CD4-positive, alpha-beta T cell (primary cell): ENCODE measurements at regions not wholly inside any gene's neighbourhood (a gene's known extent, or its start where the extent isn't known, plus 50 kb on each side); places are given as distances from the start of the nearest gene placed in this dataset.

Experiments used
- ATAC-seq: fragments of 200-7000 bp; cut with Tn5 transposase; one replicate; pipeline ENCODE4 v1.10.0; 2022; ENCODE audit warnings: mild to moderate bottlenecking; ENCODE audit not compliant: poor library complexity
- CTCF ChIA-PET: fragments of 350-600 bp; sonication (Branson Sonifier 250); formaldehyde crosslinking; loops from one replicate; lab custom pipeline; 2021; ENCODE audit warnings: antibody characterized with exemption, inconsistent platforms; lab: Charles Lee
- POLR2A ChIA-PET: fragments of 350-600 bp; sonication (Branson Sonifier 250); formaldehyde crosslinking; loops from one replicate; lab custom pipeline; 2021; ENCODE audit warnings: antibody characterized with exemption, inconsistent platforms; lab: Charles Lee
- DNase-seq, 14 experiments: peaks; one replicate each; pipeline ENCODE4 v3.0.0-alpha.2; 2013 to 2020; ENCODE audit warnings: mixed read lengths in 2 of 14
- H3K27ac ChIP-seq, 2 donors: one replicate each; pipeline versions ENCODE4 v1.5.1 to v1.7.0; 2013; ENCODE audit warnings: low read length in 2 of 2, low read depth in 1 of 2, mild to moderate bottlenecking in 1 of 2
- H3K27me3 ChIP-seq, 2 experiments: 1 replicate in 1 of 2; 2 replicates in 1 of 2; pipeline versions ENCODE4 v1.6.1 to v1.7.0; 2013; ENCODE audit warnings: low read length in 2 of 2, control low read depth in 1 of 2, mild to moderate bottlenecking in 1 of 2, moderate library complexity in 1 of 2; ENCODE audit not compliant: insufficient read depth in 2 of 2, control insufficient read depth in 1 of 2
- H3K36me3 ChIP-seq: one replicate; pipeline ENCODE4 v1.6.1; 2013; ENCODE audit warnings: low read length, control low read depth; ENCODE audit not compliant: insufficient read depth
- H3K4me1 ChIP-seq: one replicate; pipeline ENCODE4 v1.6.1; 2013; ENCODE audit warnings: low read length, control low read depth; ENCODE audit not compliant: insufficient read depth
- H3K4me3 ChIP-seq: one replicate; pipeline ENCODE4 v1.5.1; 2013; ENCODE audit warnings: mild to moderate bottlenecking, low read length, moderate library complexity
- H3K9me3 ChIP-seq, 2 experiments: 1 replicate in 1 of 2; 2 replicates in 1 of 2; pipeline versions ENCODE4 v1.6.1 to v1.7.0; 2013; ENCODE audit warnings: low read length in 2 of 2, mild to moderate bottlenecking in 2 of 2, control low read depth in 1 of 2, moderate library complexity in 1 of 2; ENCODE audit not compliant: control insufficient read depth in 1 of 2, insufficient read depth in 1 of 2
- H3K27ac Mint-ChIP-seq: one replicate; pipeline ENCODE4 v1.8.0; 2020; ENCODE audit warnings: mixed read lengths
- H3K27me3 Mint-ChIP-seq: one replicate; pipeline ENCODE4 v1.8.0; 2021; ENCODE audit warnings: mixed read lengths
- H3K36me3 Mint-ChIP-seq: one replicate; pipeline ENCODE4 v1.8.0; 2021; ENCODE audit warnings: low read depth, mixed read lengths
- H3K4me1 Mint-ChIP-seq: one replicate; pipeline ENCODE4 v1.8.0; 2021; ENCODE audit warnings: low read depth, mixed read lengths
- H3K4me3 Mint-ChIP-seq: one replicate; pipeline ENCODE4 v1.8.0; 2020; ENCODE audit warnings: mild to moderate bottlenecking, mixed read lengths
- H3K9me3 Mint-ChIP-seq: one replicate; pipeline ENCODE4 v1.8.0; 2020; ENCODE audit warnings: mixed read lengths
- intact Hi-C, 2 experiments: fragments of 100-400 bp; cut with DNase I in 1 of 2; cut with micrococcal nuclease in 1 of 2; formaldehyde crosslinking; loops; one replicate each; pipeline versions ENCODE4 v1.15.1 to v1.9.0; 2023 to 2025; cut with DNase I, micrococcal nuclease
- TF ChIP-seq, protein P1 (sequence below): fragments of 200-600 bp; IDR thresholded peaks from one replicate; pipeline ENCODE4 v1.8.0; 2022; ENCODE audit warnings: antibody characterized with exemption, mild to moderate bottlenecking

DNA sequence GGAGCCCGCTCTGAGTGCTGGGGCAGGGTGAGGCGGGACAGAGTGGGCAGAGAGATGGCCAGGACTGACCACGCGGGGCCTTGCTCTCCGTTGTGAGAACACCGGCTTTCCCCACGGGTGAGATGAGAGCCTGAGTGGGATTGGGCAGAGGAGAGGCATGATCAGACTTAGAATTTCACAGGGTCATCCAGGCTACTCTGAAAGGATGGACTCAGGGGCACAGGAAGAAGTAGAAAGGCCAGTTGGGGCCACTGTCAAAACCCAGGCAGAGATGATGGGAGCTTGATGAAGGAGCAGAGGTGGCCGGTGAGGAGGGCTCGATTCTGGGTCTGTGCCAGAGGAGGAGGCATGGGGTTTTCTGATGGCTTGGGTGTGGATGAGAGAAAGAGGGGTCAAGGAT lies 63.8 kb upstream of the NUP50 start:
- CTCF ChIA-PET = interaction anchor here (0.7 kb wide), 1 partner anchor 109 kb away, joined by 3 read pairs; no protein-coding TSS in a partner anchor
- POLR2A ChIA-PET = no interaction called here
- Histone ChIP-seq H3K9me3 (no peaks in the 10 kb centered on the region), H3K27me3 (peaks cover 6 to 9% of the 10 kb centered on the region in 2 experiments), H3K36me3 (no peaks in the 10 kb centered on the region), H3K4me3 (no peak overlapping the region), H3K4me1 (peaks cover 5% of the 10 kb centered on the region), H3K27ac (no peak overlapping the region)
- DNase-seq = no peak
- no peaks in the 10 kb centered on the region for H3K9me3 Mint-ChIP-seq
- H3K36me3 Mint-ChIP-seq = no peaks in the 10 kb centered on the region
- no peak overlapping the region for H3K4me3 Mint-ChIP-seq
- no peak overlapping the region for H3K27ac Mint-ChIP-seq
- ATAC-seq = no peak
- intact Hi-C loops = loop anchor here in 1 of 2 experiments (5.0 to 10.0 kb wide), 2 partner anchors 275 to 403 kb away; no protein-coding TSS in a partner anchor
- peaks cover 46% of the 10 kb centered on the region for H3K27me3 Mint-ChIP-seq
- TF ChIP-seq, protein P1, sequence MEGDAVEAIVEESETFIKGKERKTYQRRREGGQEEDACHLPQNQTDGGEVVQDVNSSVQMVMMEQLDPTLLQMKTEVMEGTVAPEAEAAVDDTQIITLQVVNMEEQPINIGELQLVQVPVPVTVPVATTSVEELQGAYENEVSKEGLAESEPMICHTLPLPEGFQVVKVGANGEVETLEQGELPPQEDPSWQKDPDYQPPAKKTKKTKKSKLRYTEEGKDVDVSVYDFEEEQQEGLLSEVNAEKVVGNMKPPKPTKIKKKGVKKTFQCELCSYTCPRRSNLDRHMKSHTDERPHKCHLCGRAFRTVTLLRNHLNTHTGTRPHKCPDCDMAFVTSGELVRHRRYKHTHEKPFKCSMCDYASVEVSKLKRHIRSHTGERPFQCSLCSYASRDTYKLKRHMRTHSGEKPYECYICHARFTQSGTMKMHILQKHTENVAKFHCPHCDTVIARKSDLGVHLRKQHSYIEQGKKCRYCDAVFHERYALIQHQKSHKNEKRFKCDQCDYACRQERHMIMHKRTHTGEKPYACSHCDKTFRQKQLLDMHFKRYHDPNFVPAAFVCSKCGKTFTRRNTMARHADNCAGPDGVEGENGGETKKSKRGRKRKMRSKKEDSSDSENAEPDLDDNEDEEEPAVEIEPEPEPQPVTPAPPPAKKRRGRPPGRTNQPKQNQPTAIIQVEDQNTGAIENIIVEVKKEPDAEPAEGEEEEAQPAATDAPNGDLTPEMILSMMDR = no peak
- no peaks in the 10 kb centered on the region for H3K4me1 Mint-ChIP-seq

DNA sequence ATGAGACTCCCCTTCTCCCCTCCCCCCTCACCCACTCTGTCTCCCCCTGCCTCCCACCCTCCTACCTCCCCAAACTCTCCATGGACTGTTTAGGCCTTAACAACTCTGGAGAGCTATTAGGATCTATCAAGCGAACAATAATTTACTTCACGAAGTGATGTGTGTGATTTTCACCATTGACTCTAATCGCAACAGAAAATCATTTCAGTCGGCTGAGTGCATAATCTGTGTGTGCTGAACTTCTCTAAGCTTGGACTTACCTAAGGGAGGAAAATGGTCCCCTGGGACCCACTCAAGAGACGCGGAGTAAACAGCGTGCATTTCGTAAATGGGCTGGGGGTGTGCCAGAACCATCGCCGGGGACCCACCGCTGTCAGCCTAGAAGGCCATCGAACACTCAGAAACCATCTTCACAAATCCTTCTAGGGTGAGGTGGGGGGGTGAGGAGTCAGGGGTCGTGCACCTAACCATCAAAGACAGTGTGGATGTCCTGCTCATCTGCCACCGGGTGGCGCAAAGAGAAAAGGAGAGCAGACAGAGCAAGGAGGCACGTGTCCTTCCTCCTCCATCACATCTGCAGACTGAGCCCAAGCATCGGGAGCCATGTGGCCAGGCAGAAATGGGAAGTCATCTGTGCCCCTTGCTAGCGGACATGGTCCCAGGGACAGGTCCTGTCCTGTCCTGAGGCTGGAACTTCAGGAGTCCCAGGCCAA lies 62.1 kb upstream of the NUP50 start:
- Histone ChIP-seq H3K27ac (no peak overlapping the region), H3K4me3 (no peak overlapping the region), H3K36me3 (no peaks in the 10 kb centered on the region), H3K4me1 (peaks cover 5% of the 10 kb centered on the region), H3K9me3 (no peaks in the 10 kb centered on the region), H3K27me3 (peaks cover 5 to 6% of the 10 kb centered on the region in 2 experiments)
- CTCF ChIA-PET = interaction anchor here (0.6 to 0.8 kb wide), 2 partner anchors 20 to 71 kb away, joined by 3 read pairs; no protein-coding TSS in a partner anchor
- no peak overlapping the region for H3K27ac Mint-ChIP-seq
- no peaks in the 10 kb centered on the region for H3K4me1 Mint-ChIP-seq
- no peak overlapping the region for H3K4me3 Mint-ChIP-seq
- peak; percentile 73 for ATAC-seq
- DNase-seq = peak in 10 of 14 experiments; percentile 1 to 68 (median 17)
- TF ChIP-seq, protein P1 = no peak
- POLR2A ChIA-PET = no interaction called here
- peaks cover 32% of the 10 kb centered on the region for H3K27me3 Mint-ChIP-seq
- no peaks in the 10 kb centered on the region for H3K36me3 Mint-ChIP-seq
- H3K9me3 Mint-ChIP-seq = no peaks in the 10 kb centered on the region
- intact Hi-C loops = loop anchor here in 1 of 2 experiments (2.0 kb wide), 1 partner anchor 105 kb away; no protein-coding TSS in a partner anchor

DNA sequence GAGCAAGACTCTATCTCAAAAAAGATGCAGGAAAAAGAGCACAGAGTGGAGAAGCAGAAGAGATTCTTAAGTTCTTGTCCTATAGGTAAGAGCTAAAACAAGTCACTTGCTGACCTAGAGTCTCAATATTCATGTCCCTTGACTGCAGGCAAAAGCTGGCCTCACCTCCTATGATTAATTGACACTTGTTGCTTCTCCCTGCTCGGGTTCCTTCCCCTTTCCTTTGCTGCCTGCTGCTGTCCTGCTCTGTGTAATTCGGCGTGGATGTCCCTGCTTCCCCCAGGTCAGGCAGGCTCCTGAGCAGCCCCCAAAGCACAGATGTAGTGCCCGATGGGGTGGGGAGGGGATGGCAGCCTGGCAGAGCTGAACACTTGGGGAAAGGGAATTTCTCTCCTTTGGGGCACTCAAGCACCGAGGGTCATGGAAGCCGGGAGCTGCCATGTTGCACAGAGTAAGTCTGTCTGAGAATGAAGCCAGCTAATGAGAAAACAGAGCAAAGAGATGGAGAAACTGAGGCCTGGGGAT lies 60.8 kb upstream of the NUP50 start:
- intact Hi-C loops = loop anchor here in 1 of 2 experiments (2.0 kb wide), 1 partner anchor 104 kb away; no protein-coding TSS in a partner anchor
- Mint-ChIP-seq H3K27ac (no peak overlapping the region), H3K4me1 (no peaks in the 10 kb centered on the region), H3K4me3 (no peak overlapping the region), H3K36me3 (no peaks in the 10 kb centered on the region), H3K9me3 (no peaks in the 10 kb centered on the region), H3K27me3 (peaks cover 23% of the 10 kb centered on the region)
- ChIA-PET POLR2A (no interaction called here), CTCF (no interaction called here)
- ATAC-seq = no peak
- Histone ChIP-seq H3K27me3 (peaks cover 3 to 6% of the 10 kb centered on the region in 2 experiments), H3K4me1 (peaks cover 5% of the 10 kb centered on the region), H3K27ac (no peak overlapping the region), H3K9me3 (no peaks in the 10 kb centered on the region), H3K36me3 (no peaks in the 10 kb centered on the region), H3K4me3 (no peak overlapping the region)
- TF ChIP-seq, protein P1 = no peak
- peak in 1 of 14 experiments; percentile 12 for DNase-seq
